GM13976 (cell line): ENCODE measurements at regions not wholly inside any gene's neighbourhood (a gene's known extent, or its start where the extent isn't known, plus 50 kb on each side); places are given as distances from the start of the nearest gene placed in this dataset.
"Not testable (repeated sequence)": the region's sequence is repeated elsewhere in the genome, so short reads cannot be mapped to it uniquely, and the experiment has no call there.

Experiments
- DNase-seq: peaks from one replicate; pipeline ENCODE4 v3.0.0; 2012; ENCODE audit warnings: low spot score
- in situ Hi-C: fragments of 300-500 bp; cut with MboI; formaldehyde crosslinking; loops from one replicate; pipeline ENCODE4 v1.12.0; 2022; ENCODE audit warnings: low sequenced_read_pairs, mixed read lengths, inconsistent platforms; ENCODE audit not compliant: unreplicated experiment
- TF ChIP-seq, protein P1 (sequence below): IDR thresholded peaks from 2 replicates; pipeline ENCODE4 v1.5.1; 2012; ENCODE audit warnings: borderline replicate concordance, mild to moderate bottlenecking; ENCODE audit not compliant: insufficient read depth; ENCODE audit errors: extremely low read depth, missing control alignments, control extremely low read depth

DNA sequence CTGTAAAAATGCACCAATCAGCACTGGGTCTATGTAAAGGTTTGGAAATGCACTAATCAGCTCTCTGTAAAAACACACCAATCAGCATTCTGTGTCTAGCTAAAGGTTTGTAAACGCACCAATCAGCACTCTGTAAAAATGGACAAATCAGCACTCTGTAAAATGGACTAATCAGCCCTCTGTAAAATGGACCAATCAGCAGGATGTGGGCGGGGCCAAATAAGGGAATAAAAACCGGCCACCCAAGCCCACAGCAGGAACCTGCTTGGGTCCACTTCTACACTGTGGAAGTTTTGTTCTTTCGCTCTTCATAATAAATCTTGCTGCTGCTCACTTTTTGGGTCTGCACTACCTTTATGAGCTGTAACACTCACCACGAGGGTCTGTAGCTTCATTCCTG, 101.0 kb downstream of the SMC2 start:
- in situ Hi-C loops: loop anchor here (25.0 kb wide), 1 partner anchor 542 kb away; the partner anchor contains the start of gene NIPSNAP3A
- not testable (repeated sequence) for DNase-seq

DNA sequence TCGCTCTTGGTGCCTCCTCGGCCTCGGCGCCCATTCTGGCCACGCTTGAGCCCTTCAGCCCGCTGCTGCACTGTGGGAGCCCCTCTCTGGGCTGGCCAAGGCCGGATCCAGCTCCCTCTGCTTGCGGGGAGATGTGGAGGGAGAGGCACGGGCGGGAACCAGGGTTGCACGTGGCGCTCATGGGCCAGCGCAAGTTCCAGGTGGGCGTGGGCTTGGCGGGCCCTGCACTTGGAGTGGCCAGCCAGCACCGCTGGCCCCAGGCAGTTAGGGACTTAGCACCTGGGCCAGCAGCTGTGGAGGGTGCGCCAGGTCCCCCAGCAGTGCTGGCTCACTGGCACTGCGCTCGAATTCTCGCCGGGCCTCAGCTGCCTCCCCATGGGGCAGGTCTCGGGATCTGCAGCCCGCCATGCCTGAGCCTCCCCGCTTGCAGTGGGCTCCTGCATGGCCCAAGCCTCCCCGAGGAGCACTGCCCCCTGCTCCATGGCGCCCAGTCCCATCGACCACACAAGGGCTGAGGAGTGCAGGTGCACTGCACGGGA, 106.4 kb downstream of the SMC2 start:
- TF ChIP-seq, protein P1, sequence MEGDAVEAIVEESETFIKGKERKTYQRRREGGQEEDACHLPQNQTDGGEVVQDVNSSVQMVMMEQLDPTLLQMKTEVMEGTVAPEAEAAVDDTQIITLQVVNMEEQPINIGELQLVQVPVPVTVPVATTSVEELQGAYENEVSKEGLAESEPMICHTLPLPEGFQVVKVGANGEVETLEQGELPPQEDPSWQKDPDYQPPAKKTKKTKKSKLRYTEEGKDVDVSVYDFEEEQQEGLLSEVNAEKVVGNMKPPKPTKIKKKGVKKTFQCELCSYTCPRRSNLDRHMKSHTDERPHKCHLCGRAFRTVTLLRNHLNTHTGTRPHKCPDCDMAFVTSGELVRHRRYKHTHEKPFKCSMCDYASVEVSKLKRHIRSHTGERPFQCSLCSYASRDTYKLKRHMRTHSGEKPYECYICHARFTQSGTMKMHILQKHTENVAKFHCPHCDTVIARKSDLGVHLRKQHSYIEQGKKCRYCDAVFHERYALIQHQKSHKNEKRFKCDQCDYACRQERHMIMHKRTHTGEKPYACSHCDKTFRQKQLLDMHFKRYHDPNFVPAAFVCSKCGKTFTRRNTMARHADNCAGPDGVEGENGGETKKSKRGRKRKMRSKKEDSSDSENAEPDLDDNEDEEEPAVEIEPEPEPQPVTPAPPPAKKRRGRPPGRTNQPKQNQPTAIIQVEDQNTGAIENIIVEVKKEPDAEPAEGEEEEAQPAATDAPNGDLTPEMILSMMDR: no peak
- DNase-seq: no peak
- in situ Hi-C loops: no loop called here

DNA sequence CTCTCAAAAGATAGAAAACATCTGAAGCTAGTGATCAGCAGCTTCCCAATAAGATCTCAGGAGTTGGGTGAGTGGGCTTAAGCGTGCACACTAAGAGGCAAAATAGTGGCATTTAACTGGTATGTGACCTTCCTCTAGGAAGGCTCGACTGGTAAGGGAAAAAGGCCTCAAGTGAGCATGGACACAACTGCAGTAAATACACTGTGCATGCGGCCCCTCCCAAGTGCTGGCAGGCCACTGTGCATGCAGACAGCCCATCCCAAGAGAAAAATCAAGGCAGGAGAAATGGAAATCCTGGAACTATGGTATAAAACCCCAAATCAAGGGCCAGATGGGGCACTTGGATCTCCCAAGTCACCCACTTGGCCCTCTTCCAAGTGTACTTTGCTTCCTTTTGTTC, 112.7 kb downstream of the SMC2 start:
- TF ChIP-seq, protein P1: no peak
- DNase-seq: no peak
- in situ Hi-C loops: no loop called here

DNA sequence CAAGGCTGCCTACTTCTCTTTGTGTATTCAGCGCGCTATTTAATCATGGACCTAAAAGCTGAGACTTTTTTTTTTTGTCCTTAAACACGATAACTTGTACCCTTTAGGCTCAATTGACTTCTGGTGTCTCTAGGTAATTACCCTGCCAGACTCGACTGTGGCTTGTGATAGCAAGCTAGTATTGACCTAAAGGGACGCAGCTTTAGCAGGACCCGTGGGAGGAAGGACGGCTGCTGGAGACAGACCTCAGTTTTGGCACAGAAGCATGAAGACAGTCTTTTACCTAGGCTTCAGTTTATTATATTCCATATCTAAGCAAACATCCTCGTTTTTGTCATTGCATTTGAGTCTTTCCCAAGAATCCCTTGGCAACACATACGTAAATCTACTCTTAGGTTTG, 115.3 kb downstream of the SMC2 start:
- no peak for DNase-seq
- TF ChIP-seq, protein P1: no peak
- in situ Hi-C loops: no loop called here

DNA sequence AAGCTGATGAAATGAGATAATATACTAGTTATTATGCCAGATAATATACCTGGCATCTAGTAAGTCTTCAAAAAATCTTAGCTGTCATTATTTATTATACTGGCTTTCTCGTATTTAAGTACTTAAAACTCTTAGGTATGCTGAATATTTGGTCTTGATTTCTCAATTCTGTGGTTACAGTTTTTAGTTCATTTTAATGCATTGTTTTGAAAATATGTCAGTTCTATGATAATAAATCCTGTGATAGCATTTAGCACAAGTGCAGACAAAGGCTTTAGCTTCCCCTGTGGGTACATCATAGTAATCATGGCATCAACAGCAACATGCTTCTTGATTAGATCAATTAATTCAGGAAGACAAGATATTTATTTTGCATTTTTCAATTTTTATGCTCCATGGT, 133.0 kb downstream of the SMC2 start:
- TF ChIP-seq, protein P1: no peak
- in situ Hi-C loops: no loop called here
- no peak for DNase-seq

DNA sequence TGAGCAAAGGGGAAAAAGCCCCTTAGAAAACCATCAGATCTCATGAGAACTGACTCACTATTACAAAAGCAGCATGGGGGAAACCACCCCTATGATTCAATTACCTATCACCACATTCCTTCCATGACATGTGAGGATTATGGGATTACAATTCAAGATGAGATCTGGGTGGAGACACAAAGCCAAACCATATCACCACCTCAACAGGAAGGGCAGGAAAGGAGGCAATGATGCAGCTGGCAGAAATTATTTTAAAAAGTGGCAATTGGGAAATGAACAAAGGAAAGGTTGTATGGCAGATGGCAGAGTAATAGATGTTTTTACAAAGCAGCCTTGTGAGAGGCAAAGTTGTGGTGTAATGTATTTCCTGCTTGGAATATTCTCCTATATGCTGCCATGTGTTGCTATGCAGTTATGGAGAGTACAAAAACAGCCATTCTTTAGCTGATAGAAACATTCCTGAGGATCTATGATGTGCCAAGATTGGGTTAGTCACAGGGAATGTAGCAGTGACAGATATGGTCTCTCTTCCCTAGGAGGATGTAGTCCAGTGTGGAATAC, 138.8 kb downstream of the SMC2 start:
- DNase-seq: no peak
- TF ChIP-seq, protein P1: no peak
- in situ Hi-C loops: no loop called here

DNA sequence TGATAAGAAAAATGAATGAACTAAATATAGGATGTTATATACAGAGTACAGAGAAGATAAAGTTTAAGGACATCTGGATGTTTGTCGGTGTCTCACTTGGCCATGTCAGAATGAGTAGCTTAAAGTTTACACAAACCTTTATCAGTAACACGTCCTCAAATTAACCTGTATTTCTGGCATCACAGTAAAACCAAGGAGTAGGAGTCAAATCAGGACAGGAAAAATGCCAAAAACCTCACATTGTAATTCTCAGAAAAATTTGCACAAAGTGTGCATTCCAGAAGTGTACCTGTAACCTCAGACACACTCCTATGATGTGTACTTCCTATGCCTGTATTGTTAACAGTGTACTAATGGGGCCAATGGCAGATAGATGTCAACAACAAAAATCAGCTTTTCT, 139.3 kb downstream of the SMC2 start:
- in situ Hi-C loops: no loop called here
- TF ChIP-seq, protein P1: no peak

DNA sequence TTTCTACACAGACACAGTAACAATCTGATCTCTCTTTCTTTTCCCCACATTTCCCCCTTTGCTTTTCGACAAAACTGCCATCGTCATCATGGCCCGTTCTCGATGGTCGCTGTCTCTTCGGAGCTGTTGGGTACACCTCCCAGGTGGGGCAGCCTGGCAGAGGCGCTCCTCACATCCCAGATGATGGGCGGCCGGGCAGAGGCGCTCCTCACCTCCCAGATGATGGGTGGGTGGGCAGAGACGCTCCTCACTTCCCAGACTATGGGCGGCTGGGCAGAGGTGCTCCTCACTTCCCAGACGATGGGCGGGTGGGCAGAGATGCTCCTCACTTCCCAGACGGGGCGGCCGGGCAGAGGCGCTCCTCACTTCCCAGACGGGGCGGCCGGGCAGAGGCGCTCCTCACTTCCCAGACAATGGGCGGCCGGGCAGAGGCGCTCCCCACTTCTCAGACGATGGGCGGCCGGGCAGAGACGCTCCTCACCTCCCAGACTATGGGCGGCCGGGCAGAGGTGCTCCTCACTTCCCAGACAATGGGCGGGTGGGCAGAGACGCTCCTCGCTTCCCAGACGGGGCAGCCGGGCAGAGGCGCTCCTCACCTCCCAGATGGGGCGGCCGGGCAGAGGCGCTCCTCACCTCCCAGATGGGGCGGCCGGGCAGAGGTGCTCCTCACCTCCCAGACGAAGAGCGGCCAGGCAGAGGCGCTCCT, 140.7 kb downstream of the SMC2 start:
- DNase-seq, in situ Hi-C loops: not testable (repeated sequence)

More for the DNA sequence above, 139.3 kb downstream of the SMC2 start:
- DNase-seq: no peak

DNA sequence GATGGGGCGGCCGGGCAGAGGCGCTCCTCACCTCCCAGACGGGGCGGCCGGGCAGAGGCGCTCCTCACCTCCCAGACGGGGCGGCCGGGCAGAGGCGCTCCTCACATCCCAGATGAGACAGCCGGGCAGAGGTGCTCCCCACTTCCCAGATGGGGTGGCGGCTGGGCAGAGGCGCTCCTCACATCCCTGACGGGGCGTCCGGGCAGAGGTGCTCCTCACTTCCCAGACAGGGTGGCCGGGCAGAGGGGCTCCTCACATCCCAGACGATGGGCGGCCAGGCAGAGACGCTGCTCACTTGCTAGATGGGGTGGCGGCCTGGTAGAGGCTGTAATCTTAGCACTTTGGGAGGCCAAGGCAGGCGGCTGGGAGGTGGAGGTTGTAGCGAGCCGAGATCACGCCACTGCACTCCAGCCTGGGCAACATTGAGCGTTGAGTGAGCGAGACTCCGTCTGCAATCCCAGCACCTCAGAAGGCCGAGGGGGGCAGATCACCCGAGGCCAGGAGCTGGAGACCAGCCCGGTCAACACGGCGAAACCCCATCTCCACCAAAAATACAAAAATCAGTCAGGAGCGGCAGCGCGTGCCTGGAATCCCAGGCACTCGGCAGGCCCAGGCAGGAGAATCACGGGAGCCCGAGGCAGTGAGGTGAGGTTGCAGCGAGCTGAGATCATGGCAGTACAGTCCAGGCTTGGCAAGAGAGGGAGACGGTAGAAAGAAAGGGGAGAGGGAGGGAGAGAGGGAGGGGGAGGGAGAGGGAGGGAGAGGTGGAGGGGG, 141.4 kb downstream of the SMC2 start:
- DNase-seq: not testable (repeated sequence)

More for the DNA sequence above, 141.4 kb downstream of the SMC2 start:
- in situ Hi-C loops: not testable (repeated sequence)
